HG03135 (cell line): ENCODE measurements at regions not wholly inside any gene's neighbourhood (a gene's known extent, or its start where the extent isn't known, plus 50 kb on each side); places are given as distances from the start of the nearest gene placed in this dataset.

Source experiments
- ATAC-seq: cut with Tn5 transposase; IDR thresholded peaks from one replicate; pipeline ENCODE4 v1.9.1; 2021; ENCODE audit warnings: mild to moderate bottlenecking, moderate library complexity; ENCODE audit not compliant: unreplicated experiment

DNA sequence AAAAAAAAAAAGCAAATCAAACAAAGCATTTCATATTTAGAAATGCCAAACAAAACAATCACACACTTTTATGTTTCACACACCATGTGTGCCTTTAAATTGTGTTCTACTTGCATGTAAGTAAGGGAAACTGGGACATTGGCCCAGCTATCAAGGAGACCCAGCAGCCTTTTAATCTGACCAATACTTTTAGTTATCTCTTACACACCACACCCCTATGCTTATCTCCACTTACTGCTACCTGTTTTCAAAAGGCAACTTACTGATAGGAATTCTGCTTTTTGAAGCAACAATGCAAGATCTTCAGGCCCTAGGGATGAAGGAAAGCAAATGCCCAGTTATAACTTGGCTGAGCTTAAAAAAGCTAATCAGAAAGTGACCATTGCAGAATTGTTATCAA, 1244.8 kb upstream of the SORCS1 start:
- ATAC-seq: no peak

DNA sequence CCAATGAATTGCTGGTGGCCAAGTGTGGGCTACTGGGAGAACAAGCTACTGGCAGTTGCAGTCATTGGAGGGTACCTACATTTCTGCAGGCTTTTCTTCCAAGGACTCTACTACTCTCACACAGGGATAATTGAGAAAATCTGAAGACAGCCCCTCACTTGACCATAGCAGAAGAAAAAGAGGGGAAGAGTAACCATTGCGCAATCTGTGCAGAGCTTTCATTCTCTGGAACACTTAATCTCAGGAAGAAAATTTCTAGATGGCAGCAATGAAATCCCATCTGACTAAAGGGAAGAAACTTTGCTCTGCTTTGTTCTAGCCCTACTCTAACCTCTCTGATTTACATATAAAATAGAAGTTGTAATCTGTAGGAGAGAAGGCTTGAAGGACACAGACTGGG, 1239.6 kb upstream of the SORCS1 start:
- ATAC-seq: no peak

DNA sequence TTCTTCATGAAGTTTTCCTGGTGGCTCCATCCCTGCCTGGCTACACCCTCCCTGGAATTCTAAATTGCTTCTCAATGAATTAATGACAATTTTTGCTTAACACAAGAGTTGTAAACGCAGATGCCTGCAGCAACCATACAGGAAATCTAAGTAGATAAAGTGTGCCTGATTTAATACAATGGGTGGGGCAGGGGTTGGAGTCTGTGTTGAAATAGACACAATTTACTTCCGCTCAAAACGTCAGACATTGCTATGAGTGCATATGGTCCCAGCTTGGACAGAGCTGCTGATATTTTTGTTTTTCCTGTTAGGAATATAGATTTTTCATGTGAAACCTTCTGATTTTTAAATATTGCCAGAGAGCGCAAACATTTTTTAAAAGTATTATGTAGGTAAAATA, 1235.0 kb upstream of the SORCS1 start:
- no peak for ATAC-seq

DNA sequence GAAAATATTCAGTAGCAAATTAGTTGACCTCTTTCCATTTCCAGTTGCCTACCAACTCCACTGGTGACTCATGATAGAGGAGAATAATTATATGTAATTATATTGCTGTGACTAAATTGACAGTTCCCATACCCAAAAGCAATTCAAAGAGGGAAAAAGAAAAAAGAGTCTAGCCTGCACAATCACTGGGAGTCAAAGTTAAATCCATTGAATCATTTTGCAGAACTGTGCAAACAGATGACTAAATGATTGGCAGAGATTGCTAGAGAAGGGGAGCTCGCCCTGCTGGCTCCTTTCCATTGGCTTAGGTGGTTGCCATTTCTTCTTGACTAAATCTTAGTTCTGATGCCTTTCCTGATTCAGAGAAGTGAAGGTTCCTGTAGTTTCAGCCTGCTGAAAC, 1228.6 kb upstream of the SORCS1 start:
- ATAC-seq: no peak

DNA sequence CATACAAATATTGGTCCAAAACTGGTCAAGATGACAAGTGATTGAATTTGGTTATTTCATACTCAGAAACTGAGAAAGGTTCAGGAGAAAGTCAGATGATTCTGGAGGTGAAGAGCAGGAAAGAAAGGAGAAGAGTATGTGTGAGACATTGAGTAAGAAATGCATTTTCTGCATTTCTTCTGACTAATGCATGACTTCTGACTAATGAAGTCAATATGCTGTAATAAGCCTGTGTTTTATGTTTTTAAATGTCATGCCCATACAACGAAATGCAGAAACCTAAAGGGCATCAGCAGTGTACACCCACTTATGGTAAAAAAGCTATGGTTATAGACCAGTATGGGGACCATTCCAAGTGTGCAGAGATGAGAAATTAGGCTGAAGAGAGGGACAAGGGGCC, 1227.8 kb upstream of the SORCS1 start:
- ATAC-seq: no peak

DNA sequence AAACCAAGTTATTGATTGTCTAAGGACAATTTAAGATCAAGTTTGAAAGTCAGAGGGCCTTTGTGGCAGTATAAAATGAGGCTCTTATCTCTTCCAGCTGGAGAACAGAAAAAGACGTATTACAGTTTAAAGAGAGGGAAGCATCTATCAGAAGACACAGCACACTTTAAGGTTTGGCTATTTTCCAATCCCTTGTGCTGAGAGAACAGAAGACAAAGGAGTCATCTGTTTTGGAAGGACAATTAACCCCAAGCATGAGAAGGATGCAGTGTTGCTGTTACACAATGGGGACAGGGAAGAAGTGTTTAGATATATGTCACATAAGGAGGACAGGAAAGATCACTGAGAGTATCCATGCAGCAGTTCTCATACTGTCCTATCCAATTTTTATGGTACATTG, 1224.2 kb upstream of the SORCS1 start:
- no peak for ATAC-seq

DNA sequence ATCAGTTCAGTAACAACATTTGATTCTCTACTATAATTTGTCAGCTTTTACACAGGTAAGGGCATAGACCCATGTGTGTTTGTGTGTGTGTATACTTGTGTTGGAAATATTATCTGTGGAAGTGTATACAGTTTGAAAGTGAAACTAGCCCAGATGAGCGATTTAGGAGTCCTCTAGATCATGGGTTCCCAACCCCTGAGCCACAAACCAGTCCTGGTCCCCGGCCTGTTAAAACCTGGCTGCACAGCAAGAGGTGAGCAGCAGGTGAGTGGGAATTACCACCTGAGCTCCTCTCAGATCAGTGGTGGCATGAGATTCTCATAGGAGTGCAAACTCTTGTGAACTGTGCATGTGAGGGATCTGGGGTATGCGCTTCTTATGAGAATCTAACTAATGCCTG, 1221.5 kb upstream of the SORCS1 start:
- ATAC-seq: no peak

DNA sequence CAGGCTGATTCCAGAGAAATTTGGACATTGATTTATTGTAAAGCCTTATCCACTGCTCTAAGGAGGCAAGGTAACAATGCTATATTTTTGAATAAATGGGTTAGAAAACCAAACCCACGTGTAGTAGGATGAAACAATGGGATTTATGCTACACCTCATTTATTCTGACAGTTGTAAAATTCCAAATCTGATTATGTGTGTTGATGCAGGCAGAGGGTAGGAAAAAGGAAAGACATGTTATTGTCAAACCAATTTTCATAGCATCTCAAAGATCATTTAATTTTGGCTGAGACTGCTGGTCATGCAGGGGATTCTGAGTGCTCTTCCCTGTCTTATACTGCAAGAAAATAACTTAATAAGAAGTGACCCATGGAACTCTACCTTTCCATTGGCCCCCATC, 1219.9 kb upstream of the SORCS1 start:
- ATAC-seq: no peak

DNA sequence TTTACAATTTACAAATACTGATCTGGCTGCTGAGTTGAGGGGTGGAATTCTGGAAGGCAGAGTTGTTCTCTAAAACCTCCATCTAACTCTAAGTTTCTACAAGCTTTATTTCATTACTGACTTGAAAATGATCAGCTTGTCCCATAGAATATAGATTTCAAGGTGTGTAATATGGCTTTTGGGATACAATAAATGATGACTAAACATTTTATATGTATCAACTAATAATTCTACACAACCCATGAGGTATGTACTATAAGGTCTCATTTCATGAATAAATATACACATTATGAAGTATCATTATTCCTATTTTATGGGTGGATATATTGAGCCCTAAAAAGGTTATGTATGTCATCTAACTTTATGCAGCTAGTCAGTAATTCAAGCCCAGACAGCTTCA, 1214.3 kb upstream of the SORCS1 start:
- no peak for ATAC-seq

DNA sequence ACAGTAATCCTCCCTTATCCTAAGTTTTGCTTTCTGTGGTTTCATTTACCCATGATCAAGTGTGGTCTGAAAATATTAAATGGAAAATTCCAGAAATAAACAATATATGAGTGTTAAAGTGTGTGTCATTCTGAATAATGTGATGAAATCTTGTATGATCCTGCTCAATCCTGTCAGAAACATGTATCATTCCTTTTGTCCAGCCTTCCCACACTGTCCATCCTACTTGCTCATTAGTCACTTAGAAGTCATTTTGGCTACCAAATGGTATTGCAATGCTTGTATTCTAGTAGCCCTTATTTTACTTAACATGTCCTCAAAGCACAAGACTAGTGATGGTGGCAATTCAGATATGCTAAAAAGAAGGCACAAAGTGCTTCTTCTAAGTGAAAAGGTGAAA, 1211.2 kb upstream of the SORCS1 start:
- no peak for ATAC-seq

DNA sequence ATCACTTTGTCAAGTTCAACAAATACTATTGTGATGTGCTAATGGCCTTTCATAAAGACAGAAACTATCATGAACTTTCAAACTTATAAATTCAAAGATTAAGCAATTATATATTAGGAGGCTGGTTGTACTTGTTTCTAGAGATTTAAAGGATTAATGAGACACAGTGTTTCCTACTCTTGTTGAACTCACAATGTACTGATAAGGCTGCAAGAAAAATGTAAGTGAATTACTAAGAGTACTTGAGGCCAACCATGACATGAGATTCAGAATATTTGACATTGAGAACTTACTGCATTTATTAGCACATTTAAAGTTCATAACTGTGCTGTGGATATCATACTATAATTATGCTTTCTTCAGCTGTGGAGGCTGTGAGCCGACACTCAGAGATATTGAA, 1210.5 kb upstream of the SORCS1 start:
- ATAC-seq: no peak

DNA sequence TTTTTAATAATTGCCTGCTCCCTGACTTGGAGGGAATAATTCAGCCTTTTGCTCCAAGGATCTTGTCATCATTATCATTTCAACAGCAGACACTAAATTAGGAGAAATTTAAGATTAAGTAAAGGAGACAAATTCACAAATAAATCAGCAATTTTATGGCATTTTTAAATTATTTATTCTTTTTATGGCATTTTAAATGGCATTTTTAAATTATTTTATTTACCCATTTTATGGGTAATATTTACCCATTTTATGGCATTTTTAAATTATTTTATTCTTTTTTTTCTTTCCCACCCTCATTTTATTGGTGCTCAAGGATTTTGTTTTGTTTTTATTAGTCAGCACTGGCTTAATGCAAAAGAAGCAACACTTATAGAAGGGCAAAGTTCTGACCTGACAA, 1201.0 kb upstream of the SORCS1 start:
- ATAC-seq: no peak

DNA sequence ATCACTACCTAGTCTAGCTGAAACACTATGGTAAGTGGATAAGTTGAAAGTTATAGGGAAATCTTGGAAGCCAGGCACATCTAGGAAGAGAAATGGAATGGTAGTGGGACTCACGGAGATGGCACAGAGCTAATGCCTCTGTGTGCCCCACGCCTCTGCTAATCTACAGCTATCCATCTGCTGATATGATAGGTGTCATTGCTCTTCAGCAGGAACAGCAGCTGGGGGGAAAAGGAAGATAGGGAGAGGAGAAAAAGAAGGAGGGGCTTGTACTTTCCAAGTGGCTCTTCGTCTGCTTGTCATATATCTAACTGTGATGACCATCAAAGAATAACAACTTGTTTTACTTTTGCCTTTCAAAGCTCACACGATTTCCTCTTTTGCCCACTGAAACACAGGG, 1199.1 kb upstream of the SORCS1 start:
- no peak for ATAC-seq

DNA sequence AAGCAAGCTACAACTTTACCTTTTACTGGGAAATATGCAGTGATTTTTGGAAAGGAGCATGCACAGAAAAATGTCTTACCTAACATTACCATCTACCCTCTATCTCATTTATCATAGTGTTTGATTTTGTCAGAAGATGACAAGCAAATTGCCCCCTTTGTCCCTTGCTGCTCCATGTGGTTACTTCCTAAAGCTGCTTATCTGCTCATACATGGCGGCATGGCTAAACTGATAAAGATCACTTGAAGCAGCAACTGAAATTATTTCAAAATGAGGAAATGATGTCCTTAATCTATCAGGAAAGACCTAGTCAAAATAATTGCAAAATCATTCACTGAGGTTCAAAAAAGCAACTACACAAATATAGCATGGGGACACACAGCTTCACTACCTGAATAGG, 1198.5 kb upstream of the SORCS1 start:
- ATAC-seq: no peak

DNA sequence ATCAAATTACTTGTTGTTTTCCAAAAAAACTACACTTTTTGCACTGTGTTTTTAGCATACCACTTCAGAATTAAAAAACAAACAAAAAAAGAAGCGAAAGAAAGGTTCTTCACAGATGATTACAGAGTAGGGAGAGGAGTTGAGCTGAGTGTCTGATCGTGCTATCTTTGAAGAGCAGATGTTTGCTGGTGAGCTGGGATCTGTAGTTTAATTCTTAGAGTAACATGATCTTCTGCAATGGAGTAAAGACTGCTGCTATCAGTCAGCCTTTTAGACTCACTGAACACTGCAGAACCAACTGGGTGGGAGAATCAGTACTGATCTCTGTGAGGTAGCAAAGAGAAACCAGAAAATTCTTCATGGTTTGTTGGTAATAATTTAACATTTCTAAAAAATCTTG, 1197.8 kb upstream of the SORCS1 start:
- ATAC-seq: no peak

DNA sequence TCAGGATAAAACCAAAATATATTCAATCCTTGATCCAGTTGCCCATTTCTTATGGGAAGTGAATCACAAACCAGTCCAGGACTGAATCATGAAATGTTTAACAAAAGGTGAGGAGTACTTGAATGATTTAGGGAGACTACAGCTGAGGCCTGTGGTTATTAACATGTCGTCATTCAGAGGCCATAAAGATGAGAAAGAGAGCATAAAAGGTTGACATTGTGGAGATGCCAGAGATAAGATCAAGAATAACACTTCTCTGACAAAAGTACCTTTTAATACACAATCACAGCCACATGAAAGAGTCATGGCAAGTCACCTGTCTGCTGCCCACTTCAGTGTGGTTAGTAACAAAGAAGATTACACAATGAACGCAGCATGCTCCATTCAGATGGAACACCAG, 1195.7 kb upstream of the SORCS1 start:
- no peak for ATAC-seq

DNA sequence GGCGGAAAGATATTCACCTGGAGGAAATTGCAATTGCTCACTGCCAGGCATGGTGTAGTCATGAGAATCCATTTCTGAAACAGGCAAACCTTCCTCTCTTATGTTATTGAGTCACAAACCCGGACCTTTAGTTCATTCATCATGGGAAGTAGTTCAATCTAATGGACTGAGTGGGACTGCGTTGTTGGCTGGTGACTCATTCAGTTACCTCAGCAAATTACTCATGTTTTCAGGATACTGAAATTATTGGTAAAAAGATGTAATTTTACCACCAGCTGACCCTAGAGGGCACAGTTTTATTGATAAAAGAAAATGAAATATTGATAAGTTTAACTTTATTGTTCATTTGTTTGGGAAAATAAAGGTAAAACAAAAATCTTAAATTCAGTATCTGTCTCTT, 1194.4 kb upstream of the SORCS1 start:
- peak; percentile 51 for ATAC-seq

DNA sequence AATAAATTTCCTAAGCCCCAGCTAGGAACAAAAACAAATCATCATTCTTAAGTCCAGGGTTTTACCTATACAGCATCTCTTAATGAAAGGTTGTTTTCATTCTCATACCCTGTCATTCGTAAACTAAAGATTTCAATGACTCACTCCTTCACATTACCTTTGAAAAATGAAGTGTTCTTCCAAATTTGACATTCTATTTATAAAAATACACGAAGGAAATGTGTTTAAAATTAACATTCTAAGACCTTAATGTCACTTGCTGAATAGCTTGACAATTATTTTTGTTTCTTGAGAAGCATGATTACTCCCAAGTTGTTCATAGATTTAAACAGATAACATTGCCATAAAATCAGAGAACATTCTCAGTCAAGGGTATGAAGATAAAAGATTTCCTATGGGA, 1188.3 kb upstream of the SORCS1 start:
- ATAC-seq: no peak

DNA sequence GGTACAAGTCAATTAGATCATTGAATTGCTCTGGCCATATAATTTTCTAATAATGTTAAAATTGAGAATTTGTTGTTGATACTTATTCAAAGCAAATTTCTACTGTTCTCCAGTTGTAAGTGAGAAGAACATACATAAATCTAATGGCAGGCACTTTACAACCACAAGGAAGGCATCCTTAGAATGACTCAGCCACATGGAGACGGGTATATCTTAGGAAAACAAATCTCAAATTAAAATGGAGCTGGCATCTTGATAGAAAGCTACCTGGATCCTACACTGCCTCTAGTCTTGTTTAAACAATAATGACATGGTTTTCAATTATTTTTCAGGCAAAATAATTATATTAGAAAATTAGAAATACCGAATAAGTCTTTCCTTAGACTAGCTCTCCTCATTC, 1183.7 kb upstream of the SORCS1 start:
- no peak for ATAC-seq

DNA sequence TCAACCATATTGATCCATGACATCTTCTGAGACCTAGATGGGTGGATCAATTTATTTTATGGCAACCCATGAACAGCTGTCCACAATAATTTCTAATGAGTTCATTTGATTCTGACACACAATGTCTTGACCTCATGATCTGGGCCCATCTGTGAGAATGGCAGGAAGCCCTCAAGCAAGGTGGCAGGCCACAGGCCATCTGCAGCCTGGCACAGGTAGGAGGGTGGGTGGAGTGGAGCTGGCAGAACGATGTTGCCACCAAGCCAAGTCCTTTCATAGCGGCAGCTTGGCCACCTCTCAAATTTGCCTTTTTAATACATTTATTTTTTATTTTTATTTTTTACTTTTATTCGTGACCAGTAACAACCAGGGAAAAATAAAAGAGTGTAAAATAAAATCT, 1181.6 kb upstream of the SORCS1 start:
- no peak for ATAC-seq

DNA sequence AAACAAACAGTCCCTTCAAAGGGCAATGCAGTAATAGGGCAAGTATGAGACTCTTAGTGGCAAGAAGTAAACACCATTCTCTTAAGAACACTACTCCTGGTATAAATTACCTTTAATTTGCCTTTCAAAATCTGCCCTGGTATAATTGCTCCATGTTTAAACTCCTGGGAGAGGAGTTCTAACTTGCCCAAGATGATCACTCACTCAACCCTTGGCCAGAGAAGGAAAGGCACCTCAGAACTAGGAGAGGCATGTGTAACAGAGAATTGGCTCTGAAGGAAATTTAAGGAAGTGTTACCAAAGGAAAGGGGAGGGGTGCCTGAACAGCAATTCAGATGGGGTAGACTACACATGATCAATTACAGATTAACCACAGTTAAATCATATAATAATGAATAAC, 1173.6 kb upstream of the SORCS1 start:
- no peak for ATAC-seq

DNA sequence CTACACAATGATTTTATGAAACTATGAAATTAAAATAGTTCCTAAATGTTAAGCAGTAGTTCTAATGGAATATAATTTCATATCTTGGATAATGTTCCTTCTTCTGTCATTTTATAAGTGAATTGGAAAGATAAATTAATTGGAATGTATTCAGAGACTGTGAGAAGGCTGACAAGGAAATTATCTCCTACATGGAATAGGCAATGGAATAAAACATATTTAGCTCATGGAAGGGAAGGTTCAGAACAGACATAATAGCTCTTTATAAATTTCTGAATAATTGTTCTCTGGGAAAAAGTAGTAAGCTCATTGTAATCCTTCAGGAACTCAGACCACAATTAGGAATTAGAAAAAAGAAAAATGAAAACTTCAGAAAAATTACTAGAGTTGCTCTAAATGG, 1172.3 kb upstream of the SORCS1 start:
- no peak for ATAC-seq

DNA sequence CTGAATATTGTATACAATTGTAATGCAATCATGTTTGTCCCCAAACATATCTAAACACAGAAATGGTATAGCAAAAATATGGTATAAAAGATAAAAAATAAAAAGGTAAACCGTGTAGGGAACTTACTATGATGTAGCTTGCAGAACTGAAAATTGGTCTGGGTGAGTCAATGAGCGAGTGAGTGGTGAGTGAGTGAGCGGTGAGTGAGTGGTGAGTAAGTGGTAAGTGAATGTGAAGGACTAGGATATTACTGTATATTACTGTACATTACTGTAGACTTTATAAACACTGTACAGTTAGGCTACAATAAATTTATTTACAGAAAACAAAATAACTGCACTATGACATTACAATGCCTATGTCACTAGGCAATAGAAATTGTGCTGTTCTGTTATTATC, 1163.2 kb upstream of the SORCS1 start:
- ATAC-seq: no peak

DNA sequence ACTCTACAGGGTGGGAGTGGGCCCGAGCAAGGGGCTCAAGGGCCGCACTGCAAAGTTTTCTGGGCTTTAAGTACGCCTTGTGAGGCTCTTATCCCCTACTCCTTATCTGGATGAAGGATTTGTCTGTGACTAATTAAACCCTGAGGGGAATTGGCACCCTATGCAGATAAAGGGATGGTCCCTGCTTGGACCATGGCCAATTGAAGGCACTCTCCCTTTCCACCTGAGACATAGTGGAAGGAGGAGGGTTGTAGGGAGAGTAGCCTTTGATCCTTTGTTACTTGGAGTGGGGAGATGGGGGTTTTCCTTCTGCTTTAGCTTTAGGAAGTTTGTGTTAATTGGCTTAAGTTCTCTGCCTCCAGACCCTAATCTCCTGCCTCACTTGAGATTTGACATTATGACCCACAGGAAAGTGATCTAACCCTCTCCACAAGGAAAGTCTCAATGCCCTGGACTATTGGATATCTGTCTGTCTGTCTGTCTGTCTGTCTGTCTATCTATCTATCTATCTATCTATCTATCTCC, 1158.8 kb upstream of the SORCS1 start:
- no peak for ATAC-seq
